HFF-Myc (cell line): ENCODE measurements at regions not wholly inside any gene's neighbourhood (a gene's known extent, or its start where the extent isn't known, plus 50 kb on each side); places are given as distances from the start of the nearest gene placed in this dataset.

Source experiments
- DNase-seq: peaks from one replicate; pipeline ENCODE4 v3.0.0-alpha.2; 2011; ENCODE audit warnings: low read depth; ENCODE audit errors: extremely low read depth
- H3K4me3 ChIP-seq: replicated peaks from 2 replicates; pipeline ENCODE4 v1.5.1; 2011; ENCODE audit warnings: low read depth, mild to moderate bottlenecking, control low read depth, low read length
- TF ChIP-seq, protein P1 (sequence below): IDR thresholded peaks from 2 replicates; pipeline ENCODE4 v1.5.1; 2012; ENCODE audit warnings: mild to moderate bottlenecking, low read depth, low read length, control low read depth; ENCODE audit errors: missing control alignments

DNA sequence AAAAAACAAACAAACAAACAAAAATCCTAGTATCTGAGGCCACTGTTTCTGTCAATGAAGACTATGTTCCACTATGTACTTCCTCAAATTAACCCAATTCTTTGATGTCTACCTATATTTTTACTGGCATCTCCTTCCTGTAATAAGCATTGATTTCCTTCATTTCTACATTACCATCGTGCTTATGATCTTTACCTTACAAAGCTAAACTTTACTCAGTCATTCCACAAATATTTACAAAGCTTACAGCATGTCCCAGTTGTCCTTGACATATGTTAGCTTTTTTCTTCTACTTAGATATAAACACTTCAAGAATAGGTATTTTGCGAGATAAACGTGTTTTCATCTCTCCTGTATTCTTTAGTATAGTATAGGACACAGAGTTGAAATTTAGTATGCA lies 1090.9 kb downstream of the PCDH9 start:
- no peak overlapping the region for H3K4me3 ChIP-seq
- TF ChIP-seq, protein P1, sequence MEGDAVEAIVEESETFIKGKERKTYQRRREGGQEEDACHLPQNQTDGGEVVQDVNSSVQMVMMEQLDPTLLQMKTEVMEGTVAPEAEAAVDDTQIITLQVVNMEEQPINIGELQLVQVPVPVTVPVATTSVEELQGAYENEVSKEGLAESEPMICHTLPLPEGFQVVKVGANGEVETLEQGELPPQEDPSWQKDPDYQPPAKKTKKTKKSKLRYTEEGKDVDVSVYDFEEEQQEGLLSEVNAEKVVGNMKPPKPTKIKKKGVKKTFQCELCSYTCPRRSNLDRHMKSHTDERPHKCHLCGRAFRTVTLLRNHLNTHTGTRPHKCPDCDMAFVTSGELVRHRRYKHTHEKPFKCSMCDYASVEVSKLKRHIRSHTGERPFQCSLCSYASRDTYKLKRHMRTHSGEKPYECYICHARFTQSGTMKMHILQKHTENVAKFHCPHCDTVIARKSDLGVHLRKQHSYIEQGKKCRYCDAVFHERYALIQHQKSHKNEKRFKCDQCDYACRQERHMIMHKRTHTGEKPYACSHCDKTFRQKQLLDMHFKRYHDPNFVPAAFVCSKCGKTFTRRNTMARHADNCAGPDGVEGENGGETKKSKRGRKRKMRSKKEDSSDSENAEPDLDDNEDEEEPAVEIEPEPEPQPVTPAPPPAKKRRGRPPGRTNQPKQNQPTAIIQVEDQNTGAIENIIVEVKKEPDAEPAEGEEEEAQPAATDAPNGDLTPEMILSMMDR, result no peak
- no peak for DNase-seq

DNA sequence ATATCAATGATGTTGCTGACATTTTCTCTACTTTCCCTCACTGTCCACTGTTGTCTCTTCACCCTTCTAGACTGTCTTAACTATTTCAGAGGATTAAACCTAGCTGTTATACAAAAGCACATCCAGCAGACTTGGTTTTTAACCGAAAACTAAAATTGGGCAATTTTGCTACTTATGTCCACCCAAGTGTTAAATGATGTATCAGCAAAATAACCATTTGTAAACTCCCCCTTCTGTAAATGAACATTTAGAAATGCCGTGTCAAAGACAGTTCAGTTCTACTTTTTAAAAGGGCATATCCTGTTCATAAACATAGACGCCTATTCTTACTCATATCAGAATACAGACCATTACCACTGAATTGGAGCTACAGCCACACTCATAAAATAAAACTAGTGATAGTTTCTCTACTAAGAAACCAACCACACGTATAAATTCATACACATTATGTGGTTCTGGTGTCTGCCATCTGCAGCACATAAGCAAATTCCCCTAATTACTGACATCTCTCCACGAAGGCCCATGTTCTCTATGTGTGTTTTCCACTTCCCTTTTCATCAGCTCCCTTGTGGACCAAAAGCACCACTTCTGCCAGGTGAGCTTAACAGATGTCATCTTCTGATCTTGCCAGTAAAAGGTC lies 1091.8 kb downstream of the PCDH9 start:
- DNase-seq, result no peak

DNA sequence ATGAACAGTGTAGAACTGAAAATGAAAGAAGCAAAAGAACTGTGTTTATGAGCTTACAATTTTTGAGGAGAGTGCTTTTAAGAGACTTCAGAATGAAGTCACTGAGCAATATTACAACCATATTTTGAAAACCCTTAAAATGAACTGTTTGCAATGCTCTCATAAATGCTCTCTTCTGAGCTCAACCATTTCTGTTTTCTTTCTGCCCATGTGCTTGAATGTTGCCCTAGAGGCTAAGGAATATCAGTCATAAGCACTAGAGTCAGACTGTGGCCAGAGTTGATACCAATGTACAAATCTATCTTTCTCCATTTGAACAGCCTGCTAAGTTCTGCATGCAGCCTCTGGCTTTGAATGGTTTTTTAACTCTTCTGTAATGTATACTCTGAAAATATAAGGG lies 1092.8 kb downstream of the PCDH9 start:
- H3K4me3 ChIP-seq, result no peak overlapping the region
- TF ChIP-seq, protein P1, result no peak

More for the DNA sequence above, 1091.8 kb downstream of the PCDH9 start:
- TF ChIP-seq, protein P1, result no peak
- H3K4me3 ChIP-seq, result no peak overlapping the region

DNA sequence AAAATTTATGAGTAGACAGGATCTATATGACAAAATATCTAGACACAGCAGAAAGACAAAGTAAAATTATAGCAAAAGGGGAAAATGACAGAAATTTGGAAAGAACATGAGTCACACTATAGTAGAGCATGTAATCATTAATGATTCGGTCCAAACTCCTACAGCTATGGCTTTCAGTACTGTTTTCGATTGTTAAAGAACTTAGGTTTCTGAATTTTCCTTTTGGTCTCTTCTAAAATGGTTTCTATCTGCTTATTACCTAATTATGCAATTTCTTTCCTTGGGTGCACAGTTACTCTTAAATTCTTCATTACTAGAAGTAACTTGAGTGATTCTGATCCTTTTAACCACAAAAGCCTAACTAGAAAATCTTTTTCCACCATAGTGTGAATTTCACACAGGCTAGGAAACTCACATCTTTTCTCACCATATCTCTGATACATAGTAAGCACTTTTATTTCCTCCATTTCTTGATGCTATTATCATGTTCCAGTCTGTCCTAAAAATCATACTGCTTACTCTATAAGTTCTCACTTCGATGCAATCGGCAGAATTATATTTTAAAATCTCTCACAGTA lies 1101.4 kb downstream of the PCDH9 start:
- no peak for DNase-seq
- TF ChIP-seq, protein P1, result no peak

More for the DNA sequence above, 1092.8 kb downstream of the PCDH9 start:
- no peak for DNase-seq

DNA sequence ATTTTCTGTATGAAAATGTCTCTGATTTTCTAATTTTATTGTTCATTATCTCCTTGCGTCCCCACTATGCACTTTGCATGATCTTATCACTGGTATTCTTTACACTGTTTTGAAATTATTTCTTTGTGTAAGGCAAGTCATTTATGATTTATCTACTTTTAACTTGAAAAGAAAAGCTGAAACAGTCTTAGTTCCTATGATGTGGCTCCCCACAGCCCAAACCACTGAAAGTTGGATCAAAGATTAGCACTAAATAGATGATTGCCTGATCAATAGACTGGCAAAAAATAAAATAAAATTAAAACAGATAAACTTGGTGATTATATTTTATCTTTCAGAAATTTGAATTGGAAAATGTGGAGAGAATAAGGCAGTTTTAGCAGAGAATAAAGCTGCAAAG lies 1101.9 kb downstream of the PCDH9 start:
- TF ChIP-seq, protein P1, result no peak
- DNase-seq, result no peak
- no peak overlapping the region for H3K4me3 ChIP-seq

More for the DNA sequence above, 1101.4 kb downstream of the PCDH9 start:
- H3K4me3 ChIP-seq, result no peak overlapping the region

DNA sequence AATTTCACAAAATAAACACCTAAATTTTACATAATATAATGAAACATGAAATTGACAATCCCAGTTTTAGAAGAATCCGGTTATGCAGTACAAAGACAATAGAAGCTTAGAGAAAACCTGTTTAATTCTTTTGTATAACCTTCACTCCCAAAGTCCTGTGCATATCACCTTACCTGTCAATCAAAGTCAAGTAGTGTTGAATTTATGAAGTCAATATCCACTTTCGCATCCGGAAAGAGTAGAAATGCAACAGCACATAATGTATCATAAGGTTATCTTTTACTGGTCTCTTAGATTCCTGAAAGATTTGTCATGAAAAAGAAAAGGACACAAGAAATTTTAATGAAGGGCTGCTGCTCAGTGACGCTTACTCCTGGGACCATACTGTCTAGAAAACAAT lies 1112.6 kb downstream of the PCDH9 start:
- no peak overlapping the region for H3K4me3 ChIP-seq
- TF ChIP-seq, protein P1, result no peak
- DNase-seq, result no peak
